Ishikawa (cell line): ENCODE measurements at regions not wholly inside any gene's neighbourhood (a gene's known extent, or its start where the extent isn't known, plus 50 kb on each side); places are given as distances from the start of the nearest gene placed in this dataset.

Experiments
- CEBPB ChIP-seq: IDR thresholded peaks from 2 replicates; pipeline ENCODE4 v1.6.1; 2012
- CREB1 ChIP-seq: IDR thresholded peaks from 2 replicates; pipeline ENCODE4 v1.6.1; 2012; ENCODE audit warnings: low read depth
- EGR1 ChIP-seq: IDR thresholded peaks from 2 replicates; pipeline ENCODE4 v1.6.1; 2012
- EP300 ChIP-seq: IDR thresholded peaks from 2 replicates; pipeline ENCODE4 v1.6.1; 2012; ENCODE audit warnings: borderline replicate concordance
- FOXM1 ChIP-seq: IDR thresholded peaks from 2 replicates; pipeline ENCODE4 v1.6.1; 2012; ENCODE audit warnings: low read depth, borderline replicate concordance
- NFIC ChIP-seq: IDR thresholded peaks from 2 replicates; pipeline ENCODE4 v1.6.1; 2012
- RAD21 ChIP-seq: IDR thresholded peaks from 2 replicates; pipeline ENCODE4 v1.6.1; 2012; ENCODE audit warnings: low read depth
- TAF1 ChIP-seq: IDR thresholded peaks from 2 replicates; pipeline ENCODE4 v1.6.1; 2012; ENCODE audit warnings: low read depth, mild to moderate bottlenecking
- TCF12 ChIP-seq: IDR thresholded peaks from 2 replicates; pipeline ENCODE4 v1.6.1; 2012; ENCODE audit warnings: low read depth
- TEAD4 ChIP-seq: IDR thresholded peaks from 2 replicates; pipeline ENCODE4 v1.6.1; 2012
- YY1 ChIP-seq: IDR thresholded peaks from 2 replicates; pipeline ENCODE4 v1.6.1; 2012; ENCODE audit warnings: low read depth
- ZBTB7A ChIP-seq: IDR thresholded peaks from 2 replicates; pipeline ENCODE4 v1.6.1; 2012; ENCODE audit warnings: low read depth
- TF ChIP-seq, protein P1 (sequence below): IDR thresholded peaks from 2 replicates; pipeline ENCODE4 v1.6.1; 2012
- TF ChIP-seq, protein P2 (sequence below): IDR thresholded peaks from 2 replicates; pipeline ENCODE4 v1.6.1; 2012
- TF ChIP-seq, protein P3 (sequence below): IDR thresholded peaks from 2 replicates; pipeline ENCODE4 v1.6.1; 2012; ENCODE audit warnings: low read depth, mild to moderate bottlenecking

DNA sequence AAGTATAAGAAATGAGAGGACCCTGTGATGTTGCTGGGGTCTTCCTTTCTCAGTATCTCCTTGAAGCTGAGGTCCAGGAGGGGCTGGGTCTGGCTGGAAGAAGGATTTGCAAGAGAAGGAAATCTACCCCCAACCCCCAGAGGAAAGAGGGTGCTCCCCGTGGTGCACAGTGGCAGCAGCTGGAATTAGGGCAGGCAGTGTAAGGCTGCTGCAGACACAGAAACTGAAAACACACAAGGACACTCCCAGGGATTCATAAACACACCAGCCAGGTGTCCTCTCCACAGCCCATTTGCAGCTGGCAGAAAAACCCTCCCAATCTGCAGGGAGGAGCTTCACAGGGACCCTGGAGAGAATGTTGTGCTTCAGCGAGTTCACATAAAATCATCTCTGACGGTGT, 297.2 kb downstream of the CDH26 start:
- TF ChIP-seq TCF12, result no peak
- no peak for TF ChIP-seq ZBTB7A
- TF ChIP-seq, protein P1, sequence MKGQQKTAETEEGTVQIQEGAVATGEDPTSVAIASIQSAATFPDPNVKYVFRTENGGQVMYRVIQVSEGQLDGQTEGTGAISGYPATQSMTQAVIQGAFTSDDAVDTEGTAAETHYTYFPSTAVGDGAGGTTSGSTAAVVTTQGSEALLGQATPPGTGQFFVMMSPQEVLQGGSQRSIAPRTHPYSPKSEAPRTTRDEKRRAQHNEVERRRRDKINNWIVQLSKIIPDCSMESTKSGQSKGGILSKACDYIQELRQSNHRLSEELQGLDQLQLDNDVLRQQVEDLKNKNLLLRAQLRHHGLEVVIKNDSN, result no peak
- no peak for TF ChIP-seq TAF1
- TF ChIP-seq, protein P2, sequence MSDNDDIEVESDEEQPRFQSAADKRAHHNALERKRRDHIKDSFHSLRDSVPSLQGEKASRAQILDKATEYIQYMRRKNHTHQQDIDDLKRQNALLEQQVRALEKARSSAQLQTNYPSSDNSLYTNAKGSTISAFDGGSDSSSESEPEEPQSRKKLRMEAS, result no peak
- TF ChIP-seq CEBPB, result no peak
- no peak for TF ChIP-seq FOXM1
- TF ChIP-seq NFIC, result no peak
- no peak for TF ChIP-seq TEAD4
- TF ChIP-seq CREB1, result no peak
- TF ChIP-seq EGR1, result no peak
- TF ChIP-seq EP300, result no peak

DNA sequence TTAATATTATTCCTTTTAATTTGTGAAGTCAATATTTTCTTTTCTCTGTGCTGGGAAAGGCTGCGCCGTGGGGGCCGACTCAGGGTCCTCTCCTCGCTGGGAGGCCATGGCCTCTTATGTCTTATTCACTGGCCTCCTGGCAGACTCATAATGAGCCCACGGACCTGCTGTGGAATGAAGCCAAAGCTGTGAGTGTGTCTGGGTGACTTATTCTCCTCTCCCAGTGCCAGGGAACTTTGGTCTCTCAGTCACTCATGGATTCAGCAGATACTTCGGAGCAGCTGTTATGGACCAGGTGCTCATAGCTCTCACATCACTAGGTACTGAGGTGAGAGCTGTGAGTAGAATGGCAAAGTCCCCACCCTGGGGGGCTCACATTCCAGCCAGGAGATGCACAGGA, 297.6 kb downstream of the CDH26 start:
- TF ChIP-seq RAD21, result no peak
- TF ChIP-seq CEBPB, result no peak
- no peak for TF ChIP-seq TEAD4
- no peak for TF ChIP-seq FOXM1
- no peak for TF ChIP-seq CREB1
- no peak for TF ChIP-seq YY1
- no peak for TF ChIP-seq EGR1
- TF ChIP-seq TCF12, result no peak
- TF ChIP-seq, protein P1, result no peak
- TF ChIP-seq ZBTB7A, result no peak
- no peak for TF ChIP-seq EP300
- no peak for TF ChIP-seq TAF1

DNA sequence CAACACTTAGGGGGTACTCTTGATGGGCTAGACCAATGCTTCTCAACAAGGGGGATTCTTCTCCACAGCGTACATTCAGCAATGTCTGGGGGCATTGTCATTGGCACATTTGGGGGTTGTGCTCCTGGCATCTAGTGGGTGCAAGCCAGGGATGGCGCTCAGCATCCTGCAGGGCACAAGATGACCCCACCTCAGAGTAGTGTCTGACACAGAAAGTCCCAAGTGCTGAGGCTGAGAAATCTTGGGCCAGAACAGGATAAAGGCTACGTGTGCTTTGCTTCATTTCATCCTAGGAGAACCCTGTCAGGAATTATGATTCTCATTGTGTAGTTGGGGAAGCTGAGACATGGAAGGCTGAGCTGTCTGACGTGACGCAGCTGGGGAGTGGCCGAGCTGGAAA, 298.6 kb downstream of the CDH26 start:
- TF ChIP-seq, protein P2, result no peak
- TF ChIP-seq, protein P1, result no peak
- TF ChIP-seq CREB1 (no peak), TCF12 (no peak), EGR1 (no peak), EP300 (no peak), NFIC (no peak), RAD21 (no peak), YY1 (no peak), ZBTB7A (no peak), TEAD4 (no peak), TAF1 (no peak), CEBPB (no peak), FOXM1 (no peak)
- TF ChIP-seq, protein P3, sequence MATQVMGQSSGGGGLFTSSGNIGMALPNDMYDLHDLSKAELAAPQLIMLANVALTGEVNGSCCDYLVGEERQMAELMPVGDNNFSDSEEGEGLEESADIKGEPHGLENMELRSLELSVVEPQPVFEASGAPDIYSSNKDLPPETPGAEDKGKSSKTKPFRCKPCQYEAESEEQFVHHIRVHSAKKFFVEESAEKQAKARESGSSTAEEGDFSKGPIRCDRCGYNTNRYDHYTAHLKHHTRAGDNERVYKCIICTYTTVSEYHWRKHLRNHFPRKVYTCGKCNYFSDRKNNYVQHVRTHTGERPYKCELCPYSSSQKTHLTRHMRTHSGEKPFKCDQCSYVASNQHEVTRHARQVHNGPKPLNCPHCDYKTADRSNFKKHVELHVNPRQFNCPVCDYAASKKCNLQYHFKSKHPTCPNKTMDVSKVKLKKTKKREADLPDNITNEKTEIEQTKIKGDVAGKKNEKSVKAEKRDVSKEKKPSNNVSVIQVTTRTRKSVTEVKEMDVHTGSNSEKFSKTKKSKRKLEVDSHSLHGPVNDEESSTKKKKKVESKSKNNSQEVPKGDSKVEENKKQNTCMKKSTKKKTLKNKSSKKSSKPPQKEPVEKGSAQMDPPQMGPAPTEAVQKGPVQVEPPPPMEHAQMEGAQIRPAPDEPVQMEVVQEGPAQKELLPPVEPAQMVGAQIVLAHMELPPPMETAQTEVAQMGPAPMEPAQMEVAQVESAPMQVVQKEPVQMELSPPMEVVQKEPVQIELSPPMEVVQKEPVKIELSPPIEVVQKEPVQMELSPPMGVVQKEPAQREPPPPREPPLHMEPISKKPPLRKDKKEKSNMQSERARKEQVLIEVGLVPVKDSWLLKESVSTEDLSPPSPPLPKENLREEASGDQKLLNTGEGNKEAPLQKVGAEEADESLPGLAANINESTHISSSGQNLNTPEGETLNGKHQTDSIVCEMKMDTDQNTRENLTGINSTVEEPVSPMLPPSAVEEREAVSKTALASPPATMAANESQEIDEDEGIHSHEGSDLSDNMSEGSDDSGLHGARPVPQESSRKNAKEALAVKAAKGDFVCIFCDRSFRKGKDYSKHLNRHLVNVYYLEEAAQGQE, result no peak

DNA sequence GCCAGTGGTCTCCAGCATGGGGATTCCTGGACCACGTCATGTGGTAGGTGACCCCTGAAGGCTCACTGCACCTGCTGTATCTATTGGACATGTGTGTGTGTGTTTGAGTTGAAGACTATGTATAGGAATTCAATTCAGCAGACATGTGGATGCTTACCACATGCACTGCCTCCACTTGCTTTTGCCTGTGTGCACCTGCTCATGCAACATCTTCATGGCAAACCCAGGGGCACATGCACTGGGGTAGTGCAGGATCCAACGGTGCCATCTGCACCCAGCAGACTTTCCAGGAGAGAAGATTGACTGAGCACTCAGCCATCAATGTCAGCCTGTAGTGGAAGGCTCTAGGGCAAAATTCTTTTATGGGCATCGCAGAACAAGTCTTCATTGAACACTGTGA, 299.4 kb downstream of the CDH26 start:
- TF ChIP-seq, protein P3, result no peak
- TF ChIP-seq EP300, result no peak

DNA sequence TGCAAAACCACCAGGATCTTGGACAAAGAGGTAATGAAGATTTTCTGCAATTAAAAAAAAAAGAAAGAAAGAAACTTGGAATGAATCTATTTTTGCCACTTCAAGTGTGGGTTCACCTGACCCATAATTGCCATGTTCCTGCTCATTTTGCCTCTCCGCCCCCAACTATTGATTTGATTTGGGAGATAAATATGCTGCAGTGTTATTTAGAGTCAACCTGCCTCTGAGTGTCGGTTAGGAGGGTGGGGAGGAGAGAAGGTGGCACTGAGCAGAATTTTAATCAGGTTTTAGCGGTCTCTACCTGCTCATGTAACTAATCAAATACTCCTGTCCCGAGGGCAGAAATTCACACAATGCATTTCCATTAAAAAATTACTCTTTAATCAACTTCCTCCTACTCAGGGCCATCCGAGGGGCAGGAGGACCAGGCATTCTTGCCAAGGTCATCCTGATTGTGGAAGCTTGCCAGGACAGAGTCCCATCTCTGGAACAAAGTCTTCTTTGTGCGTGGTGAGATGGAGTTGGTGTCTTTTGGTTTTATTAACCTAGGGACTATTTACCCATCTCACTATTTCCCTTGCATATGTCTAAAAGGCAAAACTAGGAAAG, 300.1 kb downstream of the CDH26 start:
- TF ChIP-seq NFIC (no peak), CREB1 (no peak)
- TF ChIP-seq, protein P2, result no peak

DNA sequence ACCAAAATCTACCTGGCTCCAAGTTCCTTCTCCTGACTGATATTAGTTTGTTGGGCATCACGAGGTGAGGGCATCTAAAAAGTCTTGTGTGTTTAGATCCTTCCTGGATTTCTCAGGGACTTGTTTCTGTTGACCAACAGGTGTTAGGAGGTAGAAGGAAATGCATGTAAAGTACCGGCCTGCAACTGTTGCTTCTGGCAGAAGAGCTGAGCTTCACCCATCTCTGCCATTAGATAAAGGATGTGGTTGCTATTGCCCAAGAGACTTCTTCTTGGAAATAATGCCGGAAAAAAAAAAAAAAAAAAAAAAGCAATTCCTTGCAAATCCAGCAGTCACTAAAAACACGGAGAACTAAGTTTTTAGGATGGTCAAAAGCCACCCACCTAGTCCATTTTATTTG, 303.1 kb downstream of the CDH26 start:
- TF ChIP-seq EP300, result no peak
- no peak for TF ChIP-seq RAD21
- TF ChIP-seq YY1, result no peak
- TF ChIP-seq FOXM1, result no peak
- TF ChIP-seq TAF1, result no peak
- TF ChIP-seq CREB1, result no peak
- TF ChIP-seq, protein P3, result no peak
- TF ChIP-seq NFIC, result no peak
- TF ChIP-seq, protein P2, result no peak
- TF ChIP-seq, protein P1, result no peak
- no peak for TF ChIP-seq TEAD4
- TF ChIP-seq EGR1, result no peak
- TF ChIP-seq TCF12, result no peak
- no peak for TF ChIP-seq ZBTB7A
